BE2C (cell line): ENCODE measurements at regions not wholly inside any gene's neighbourhood (a gene's known extent, or its start where the extent isn't known, plus 50 kb on each side); places are given as distances from the start of the nearest gene placed in this dataset.

Source experiments
- DNase-seq: peaks from one replicate; pipeline ENCODE4 v3.0.0-alpha.2; 2020
- H3K27me3 ChIP-seq: fragments of 250-450 bp; sonication (Bioruptor Pico); 2 replicates; pipeline ENCODE4 v1.5.1; 2020; ENCODE audit warnings: mild to moderate bottlenecking
- H3K36me3 ChIP-seq: fragments of 250-450 bp; sonication (Bioruptor Pico); 2 replicates; pipeline ENCODE4 v1.5.1; 2020; ENCODE audit warnings: mild to moderate bottlenecking
- H3K4me1 ChIP-seq: fragments of 250-450 bp; sonication (Bioruptor Pico); 2 replicates; pipeline ENCODE4 v1.5.1; 2020
- H3K4me3 ChIP-seq: 2 replicates; pipeline ENCODE4 v1.5.1; 2011; ENCODE audit warnings: low read depth, low read length
- H3K9me3 ChIP-seq: fragments of 250-450 bp; sonication (Bioruptor Pico); 2 replicates; pipeline ENCODE4 v1.5.1; 2020
- CTCF ChIP-seq: IDR thresholded peaks from 2 replicates; pipeline ENCODE4 v1.5.1; 2012; ENCODE audit warnings: mild to moderate bottlenecking, low read depth, low read length

GRCh38 chr5:103330875-103331274, 72.3 kb downstream of the MACIR start:
- no peak for TF ChIP-seq CTCF
- Histone ChIP-seq H3K4me3 (no peak overlapping the region), H3K4me1 (peaks cover 6% of the 10 kb centered on the region), H3K9me3 (no peaks in the 10 kb centered on the region), H3K36me3 (no peaks in the 10 kb centered on the region), H3K27me3 (no peaks in the 10 kb centered on the region)
- DNase-seq: no peak
